Right lobe of liver (tissue), 6 donors: ENCODE measurements at regions not wholly inside any gene's neighbourhood (a gene's known extent, or its start where the extent isn't known, plus 50 kb on each side); places are given as distances from the start of the nearest gene placed in this dataset.

Experiments used
- ATAC-seq, 4 donors: fragments of 200-7000 bp; cut with Tn5 transposase; one replicate each; pipeline ENCODE4 v1.9.1; 2020; ENCODE audit warnings: mild to moderate bottlenecking in 4 of 4, moderate library complexity in 4 of 4
- DNase-seq, 3 donors: peaks; one replicate each; pipeline ENCODE4 v3.0.0-alpha.2; 2020
- H3K27ac ChIP-seq, 3 donors: fragments of 200-600 bp; one replicate each; pipeline ENCODE4 v1.8.0; 2022
- H3K27me3 ChIP-seq, 2 donors: fragments of 200-600 bp; one replicate each; pipeline ENCODE4 v1.8.0; 2022
- H3K36me3 ChIP-seq, 4 donors: fragments of 200-600 bp; sonication (generic) in 1 of 4; one replicate each; pipeline versions ENCODE4 v1.5.1 to v1.8.0; 2017 to 2022; ENCODE audit warnings: control low read depth in 1 of 4
- H3K4me1 ChIP-seq, 4 donors: fragments of 200-600 bp; sonication (generic) in 1 of 4; one replicate each; pipeline versions ENCODE4 v1.5.1 to v1.8.0; 2017 to 2022; ENCODE audit warnings: control low read depth in 1 of 4
- H3K4me3 ChIP-seq, 3 donors: fragments of 200-600 bp; one replicate each; pipeline ENCODE4 v1.8.0; 2022
- H3K9me3 ChIP-seq, 4 donors: fragments of 200-600 bp; sonication (generic) in 1 of 4; one replicate each; pipeline versions ENCODE4 v1.5.1 to v1.8.0; 2017 to 2022; ENCODE audit warnings: control low read depth in 1 of 4
- CTCF ChIP-seq, 4 donors: fragments of 200-600 bp in 3 of 4; fragments of 450-650 bp in 1 of 4; IDR thresholded peaks; one replicate each; pipeline versions ENCODE4 v1.5.1 to v1.8.0; 2016 to 2022; ENCODE audit warnings: antibody characterized with exemption in 4 of 4, mild to moderate bottlenecking in 2 of 4
- POLR2A ChIP-seq: fragments of 450-650 bp; IDR thresholded peaks from one replicate; pipeline ENCODE4 v1.6.1; 2017; ENCODE audit warnings: antibody characterized with exemption, mild to moderate bottlenecking
- WGBS: methylation state at CpG from one replicate; pipeline ENCODE4 v1.1.6; 2018; ENCODE audit warnings: low coverage, low lambda C conversion rate; ENCODE audit not compliant: insufficient coverage; ENCODE audit errors: missing lambda C conversion rate; 5-methylcytosine and 5-hydroxymethylcytosine counted together
- intact Hi-C, 2 donors: fragments of 100-400 bp; cut with DNase I; formaldehyde crosslinking; loops; one replicate each; pipeline versions ENCODE4 v1.11.2 to v1.14.1; 2022
- donor health status: DM: no; HTN: yes; CAD: no.
- donor health status: DM: no; HTN: no; CAD: no.
- donor health status: DM: no; HTN: no; CAD: no.
- donor health status: DM: no; HTN: yes; CAD: no.
- donor health status: DM: no; HTN: yes; CAD: no.

- no peak for ATAC-seq
Observed at GRCh38 chr11:28951191-28951590, 843.0 kb downstream of the METTL15 start.

GRCh38 chr11:28939381-28939780 lies 831.2 kb downstream of the METTL15 start:
- no peaks in the 10 kb centered on the region for H3K36me3 ChIP-seq
- no peaks in the 10 kb centered on the region for H3K27me3 ChIP-seq
- H3K9me3 ChIP-seq, result no peaks in the 10 kb centered on the region
- DNase-seq, result no peak
- WGBS, result 40% methylated on average over 2 of the region's 2 CpGs
- TF ChIP-seq POLR2A (no peak), CTCF (IDR thresholded peaks at IDR 0.05) (no peak)
- H3K4me1 ChIP-seq, result no peaks in the 10 kb centered on the region
- H3K4me3 ChIP-seq, result no peak overlapping the region
- no peak for ATAC-seq
- intact Hi-C loops, result no loop called here
- H3K27ac ChIP-seq, result no peak overlapping the region

More at GRCh38 chr11:28951191-28951590, 843.0 kb downstream of the METTL15 start:
- 60% methylated on average over 1 of the region's 1 CpG for WGBS
- Histone ChIP-seq H3K27me3 (no peaks in the 10 kb centered on the region), H3K36me3 (no peaks in the 10 kb centered on the region), H3K27ac (no peak overlapping the region), H3K9me3 (no peaks in the 10 kb centered on the region), H3K4me3 (no peak overlapping the region), H3K4me1 (no peaks in the 10 kb centered on the region)
- DNase-seq, result no peak
- intact Hi-C loops, result no loop called here
- no peak for TF ChIP-seq CTCF (IDR thresholded peaks at IDR 0.05)
- no peak for TF ChIP-seq POLR2A

GRCh38 chr11:28938091-28938490 lies 829.9 kb downstream of the METTL15 start:
- H3K27me3 ChIP-seq, result no peaks in the 10 kb centered on the region
- intact Hi-C loops, result no loop called here
- no peaks in the 10 kb centered on the region for H3K4me1 ChIP-seq
- no peak for TF ChIP-seq CTCF (IDR thresholded peaks at IDR 0.05)
- no peak for TF ChIP-seq POLR2A
- H3K36me3 ChIP-seq, result no peaks in the 10 kb centered on the region
- H3K9me3 ChIP-seq, result no peaks in the 10 kb centered on the region
- WGBS, result no CpG with 5 or more reads among the region's 1 CpG
- no peak overlapping the region for H3K27ac ChIP-seq
- ATAC-seq (no peak), DNase-seq (no peak)
- no peak overlapping the region for H3K4me3 ChIP-seq

GRCh38 chr11:28932940-28933339 lies 824.8 kb downstream of the METTL15 start:
- Histone ChIP-seq H3K27me3 (no peaks in the 10 kb centered on the region), H3K4me1 (no peaks in the 10 kb centered on the region), H3K27ac (no peak overlapping the region), H3K36me3 (no peaks in the 10 kb centered on the region), H3K4me3 (no peak overlapping the region), H3K9me3 (no peaks in the 10 kb centered on the region)
- DNase-seq (no peak), ATAC-seq (no peak)
- TF ChIP-seq POLR2A (no peak), CTCF (IDR thresholded peaks at IDR 0.05) (no peak)
- intact Hi-C loops, result no loop called here
- 72% methylated on average over 4 of the region's 4 CpGs for WGBS

GRCh38 chr11:28924004-28924403 lies 815.8 kb downstream of the METTL15 start:
- H3K27me3 ChIP-seq, result no peaks in the 10 kb centered on the region
- no peak overlapping the region for H3K27ac ChIP-seq
- WGBS, result 47% methylated on average over 2 of the region's 2 CpGs
- no peak for DNase-seq
- intact Hi-C loops, result no loop called here
- no peaks in the 10 kb centered on the region for H3K9me3 ChIP-seq
- ATAC-seq, result no peak
- TF ChIP-seq CTCF (IDR thresholded peaks at IDR 0.05) (no peak), POLR2A (no peak)
- no peak overlapping the region for H3K4me3 ChIP-seq
- H3K4me1 ChIP-seq, result no peaks in the 10 kb centered on the region
- H3K36me3 ChIP-seq, result no peaks in the 10 kb centered on the region
